ENCODE measurements at regions not wholly inside any gene's neighbourhood (a gene's known extent, or its start where the extent isn't known, plus 50 kb on each side); places are given as distances from the start of the nearest gene placed in this dataset.
"Not testable (repeated sequence)": the region's sequence is repeated elsewhere in the genome, so short reads cannot be mapped to it uniquely, and the experiment has no call there.

GRCh38 chr10:71006506-71006905 is 118.1 kb upstream of the PCBD1 start:
- in situ Hi-C loops (cut with MboI; ENCODE audit: low sequenced_read_pairs): no loop called here
- no peaks in the 10 kb centered on the region for H3K4me1 ChIP-seq
- no peaks in the 10 kb centered on the region for H3K27me3 ChIP-seq (ENCODE audit: low read depth)
- no peak for DNase-seq (ENCODE audit: low spot score in 2 of 2)
- H3K9me3 ChIP-seq: no peaks in the 10 kb centered on the region
- no peaks in the 10 kb centered on the region for H3K36me3 ChIP-seq (replicated peaks)
- no peak overlapping the region for H3K4me3 ChIP-seq

- Histone ChIP-seq H3K27me3 (ENCODE audit: low read depth) (0 out of 2 replicates have a peak, but pooled peaks cover 3% of the 10 kb centered on the region), H3K4me3 (no peak overlapping the region), H3K36me3 (replicated peaks) (no peaks in the 10 kb centered on the region), H3K4me1 (no peaks in the 10 kb centered on the region), H3K9me3 (no peaks in the 10 kb centered on the region)
- in situ Hi-C loops (cut with MboI; ENCODE audit: low sequenced_read_pairs): no loop called here
- no peak for DNase-seq (ENCODE audit: low spot score in 2 of 2)
Observed at GRCh38 chr10:71007516-71007915, 119.2 kb upstream of the PCBD1 start.

GRCh38 chr10:71008150-71008549 is 119.8 kb upstream of the PCBD1 start:
- DNase-seq (ENCODE audit: low spot score in 2 of 2): no peak
- Histone ChIP-seq H3K36me3 (replicated peaks) (no peaks in the 10 kb centered on the region), H3K4me1 (no peaks in the 10 kb centered on the region), H3K4me3 (no peak overlapping the region), H3K27me3 (ENCODE audit: low read depth) (0 out of 2 replicates have a peak, but pooled peaks cover 3% of the 10 kb centered on the region), H3K9me3 (no peaks in the 10 kb centered on the region)
- in situ Hi-C loops (cut with MboI; ENCODE audit: low sequenced_read_pairs): no loop called here

GRCh38 chr10:71009126-71009525 is 120.8 kb upstream of the PCBD1 start:
- Histone ChIP-seq H3K27me3 (ENCODE audit: low read depth) (peaks cover 6% of the 10 kb centered on the region; the same call in 1 of the 2 replicates), H3K36me3 (replicated peaks) (no peaks in the 10 kb centered on the region), H3K9me3 (no peaks in the 10 kb centered on the region), H3K4me1 (no peaks in the 10 kb centered on the region), H3K4me3 (no peak overlapping the region)
- no peak for DNase-seq (ENCODE audit: low spot score in 2 of 2)
- in situ Hi-C loops (cut with MboI; ENCODE audit: low sequenced_read_pairs): no loop called here

- Histone ChIP-seq H3K9me3 (no peaks in the 10 kb centered on the region), H3K4me3 (no peak overlapping the region), H3K27me3 (ENCODE audit: low read depth) (peaks cover 12% of the 10 kb centered on the region), H3K36me3 (replicated peaks) (no peaks in the 10 kb centered on the region), H3K4me1 (no peaks in the 10 kb centered on the region)
- in situ Hi-C loops (cut with MboI; ENCODE audit: low sequenced_read_pairs): no loop called here
- no peak for DNase-seq (ENCODE audit: low spot score in 2 of 2)
Observed at GRCh38 chr10:71010730-71011129, 122.4 kb upstream of the PCBD1 start.

GRCh38 chr10:71011141-71011540 is 122.8 kb upstream of the PCBD1 start:
- H3K27me3 ChIP-seq (ENCODE audit: low read depth): peaks cover 13% of the 10 kb centered on the region
- H3K36me3 ChIP-seq (replicated peaks): no peaks in the 10 kb centered on the region
- H3K9me3 ChIP-seq: no peaks in the 10 kb centered on the region
- DNase-seq (ENCODE audit: low spot score in 2 of 2): no peak
- in situ Hi-C loops (cut with MboI; ENCODE audit: low sequenced_read_pairs): no loop called here
- no peak overlapping the region for H3K4me3 ChIP-seq
- no peaks in the 10 kb centered on the region for H3K4me1 ChIP-seq

- no peaks in the 10 kb centered on the region for H3K36me3 ChIP-seq (replicated peaks)
- in situ Hi-C loops (cut with MboI; ENCODE audit: low sequenced_read_pairs): no loop called here
- H3K27me3 ChIP-seq (ENCODE audit: low read depth): peaks cover 18% of the 10 kb centered on the region
- no peaks in the 10 kb centered on the region for H3K4me1 ChIP-seq
- H3K4me3 ChIP-seq: no peak overlapping the region
- DNase-seq (ENCODE audit: low spot score in 2 of 2): no peak
- H3K9me3 ChIP-seq: no peaks in the 10 kb centered on the region
Observed at GRCh38 chr10:71014021-71014805, 125.8 kb upstream of the PCBD1 start.

- in situ Hi-C loops (cut with MboI; ENCODE audit: low sequenced_read_pairs): no loop called here
- Histone ChIP-seq H3K4me1 (no peaks in the 10 kb centered on the region), H3K4me3 (no peak overlapping the region), H3K27me3 (ENCODE audit: low read depth) (peaks cover 18% of the 10 kb centered on the region), H3K36me3 (replicated peaks) (no peaks in the 10 kb centered on the region), H3K9me3 (no peaks in the 10 kb centered on the region)
- no peak for DNase-seq (ENCODE audit: low spot score in 2 of 2)
Observed at GRCh38 chr10:71015674-71016073, 127.3 kb upstream of the PCBD1 start.

- H3K4me3 ChIP-seq; H3K9me3 ChIP-seq; in situ Hi-C loops (cut with MboI; ENCODE audit: low sequenced_read_pairs); H3K4me1 ChIP-seq; DNase-seq (ENCODE audit: low spot score in 2 of 2); H3K36me3 ChIP-seq (replicated peaks): not testable (repeated sequence)
- peaks cover 12% of the 10 kb centered on the region; the same call in 1 of the 2 replicates for H3K27me3 ChIP-seq (ENCODE audit: low read depth)
Observed at GRCh38 chr10:71020061-71020460, 131.7 kb upstream of the PCBD1 start.

- no peaks in the 10 kb centered on the region for H3K9me3 ChIP-seq
- H3K4me1 ChIP-seq: no peaks in the 10 kb centered on the region
- in situ Hi-C loops (cut with MboI; ENCODE audit: low sequenced_read_pairs): no loop called here
- no peak for DNase-seq (ENCODE audit: low spot score in 2 of 2)
- H3K36me3 ChIP-seq (replicated peaks): no peaks in the 10 kb centered on the region
- H3K27me3 ChIP-seq (ENCODE audit: low read depth): 0 out of 2 replicates have a peak, but pooled peaks cover 4% of the 10 kb centered on the region
- H3K4me3 ChIP-seq: no peak overlapping the region
Observed at GRCh38 chr10:71021402-71021801, 133.0 kb upstream of the PCBD1 start.

- no peaks in the 10 kb centered on the region for H3K36me3 ChIP-seq (replicated peaks)
- in situ Hi-C loops (cut with MboI; ENCODE audit: low sequenced_read_pairs): no loop called here
- H3K4me3 ChIP-seq: no peak overlapping the region
- DNase-seq (ENCODE audit: low spot score in 2 of 2): no peak
- no peaks in the 10 kb centered on the region for H3K4me1 ChIP-seq
- no peaks in the 10 kb centered on the region for H3K9me3 ChIP-seq
- H3K27me3 ChIP-seq (ENCODE audit: low read depth): no peaks in the 10 kb centered on the region
Observed at GRCh38 chr10:71023704-71024283, 135.4 kb upstream of the PCBD1 start.

GRCh38 chr10:71024490-71024889 is 136.1 kb upstream of the PCBD1 start:
- DNase-seq (ENCODE audit: low spot score in 2 of 2): no peak
- in situ Hi-C loops (cut with MboI; ENCODE audit: low sequenced_read_pairs): no loop called here

GRCh38 chr10:71025535-71025934 is 137.2 kb upstream of the PCBD1 start:
- no peak overlapping the region for H3K4me3 ChIP-seq
- DNase-seq (ENCODE audit: low spot score in 2 of 2): no peak
- in situ Hi-C loops (cut with MboI; ENCODE audit: low sequenced_read_pairs): no loop called here

More at GRCh38 chr10:71024490-71024889, 136.1 kb upstream of the PCBD1 start:
- H3K27me3 ChIP-seq (ENCODE audit: low read depth): no peaks in the 10 kb centered on the region
- no peak overlapping the region for H3K4me3 ChIP-seq
- H3K4me1 ChIP-seq: no peaks in the 10 kb centered on the region
- H3K36me3 ChIP-seq (replicated peaks): no peaks in the 10 kb centered on the region
- no peaks in the 10 kb centered on the region for H3K9me3 ChIP-seq

GRCh38 chr10:71028066-71028465 is 139.7 kb upstream of the PCBD1 start:
- Histone ChIP-seq H3K27me3 (ENCODE audit: low read depth) (no peaks in the 10 kb centered on the region), H3K9me3 (no peaks in the 10 kb centered on the region), H3K4me1 (no peaks in the 10 kb centered on the region), H3K36me3 (replicated peaks) (no peaks in the 10 kb centered on the region), H3K4me3 (no peak overlapping the region)
- in situ Hi-C loops (cut with MboI; ENCODE audit: low sequenced_read_pairs): no loop called here
- DNase-seq (ENCODE audit: low spot score in 2 of 2): no peak

More at GRCh38 chr10:71025535-71025934, 137.2 kb upstream of the PCBD1 start:
- no peaks in the 10 kb centered on the region for H3K27me3 ChIP-seq (ENCODE audit: low read depth)
- H3K4me1 ChIP-seq: no peaks in the 10 kb centered on the region
- H3K36me3 ChIP-seq (replicated peaks): no peaks in the 10 kb centered on the region
- H3K9me3 ChIP-seq: no peaks in the 10 kb centered on the region

Measured in HAP-1 (cell line).